CD4-positive, alpha-beta memory T cell (primary cell): ENCODE measurements at regions not wholly inside any gene's neighbourhood (a gene's known extent, or its start where the extent isn't known, plus 50 kb on each side); places are given as distances from the start of the nearest gene placed in this dataset.

Experiments used
- CTCF ChIA-PET: fragments of 350-600 bp; sonication (Branson Sonifier 250); formaldehyde crosslinking; loops from one replicate; lab custom pipeline; 2021; ENCODE audit warnings: inconsistent platforms; ENCODE audit not compliant: partially characterized antibody; lab: Charles Lee
- POLR2A ChIA-PET: fragments of 350-600 bp; sonication (Branson Sonifier 250); formaldehyde crosslinking; loops from one replicate; lab custom pipeline; 2021; ENCODE audit not compliant: partially characterized antibody; lab: Charles Lee
- DNase-seq, 5 donors: peaks; one replicate each; pipeline versions ENCODE4 v3.0.0 to v3.0.0-alpha.2; 2020 to 2022; ENCODE audit warnings: mixed read lengths in 1 of 5
- H3K27ac ChIP-seq: one replicate; pipeline ENCODE4 v1.7.0; 2013; ENCODE audit warnings: low read depth, low read length
- H3K27me3 ChIP-seq: 2 replicates; pipeline ENCODE4 v1.7.0; 2013; ENCODE audit warnings: mild to moderate bottlenecking, low read length, moderate library complexity; ENCODE audit not compliant: insufficient read depth
- H3K36me3 ChIP-seq: 2 replicates; pipeline ENCODE4 v1.7.0; 2013; ENCODE audit warnings: mild to moderate bottlenecking, low read length, moderate library complexity; ENCODE audit not compliant: insufficient read depth
- H3K4me1 ChIP-seq: 2 replicates; pipeline ENCODE4 v1.7.0; 2013; ENCODE audit warnings: mild to moderate bottlenecking, low read length, moderate library complexity; ENCODE audit not compliant: insufficient read depth
- H3K4me3 ChIP-seq, 2 donors: one replicate each; pipeline ENCODE4 v1.7.0; 2013; ENCODE audit warnings: low read length in 2 of 2, mild to moderate bottlenecking in 1 of 2
- H3K9me3 ChIP-seq, 2 donors: one replicate each; pipeline ENCODE4 v1.7.0; 2013; ENCODE audit warnings: low read length in 2 of 2, control low read depth in 1 of 2; ENCODE audit not compliant: control insufficient read depth in 1 of 2
- H3K27ac Mint-ChIP-seq, 7 donors: one replicate each; pipeline ENCODE4 v1.8.0; 2020 to 2021; ENCODE audit warnings: mixed read lengths in 7 of 7, mild to moderate bottlenecking in 6 of 7, inconsistent platforms in 3 of 7, moderate library complexity in 3 of 7
- H3K27me3 Mint-ChIP-seq, 2 donors: one replicate each; pipeline ENCODE4 v1.8.0; 2020 to 2021; ENCODE audit warnings: mixed read lengths in 2 of 2
- H3K36me3 Mint-ChIP-seq, 2 donors: one replicate each; pipeline ENCODE4 v1.8.0; 2020 to 2021; ENCODE audit warnings: mixed read lengths in 2 of 2, inconsistent platforms in 1 of 2, mild to moderate bottlenecking in 1 of 2
- H3K4me1 Mint-ChIP-seq, 4 donors: one replicate each; pipeline ENCODE4 v1.8.0; 2020 to 2021; ENCODE audit warnings: mixed read lengths in 4 of 4, mild to moderate bottlenecking in 1 of 4
- H3K4me3 Mint-ChIP-seq, 8 donors: one replicate each; pipeline ENCODE4 v1.8.0; 2020 to 2021; ENCODE audit warnings: mixed read lengths in 8 of 8, mild to moderate bottlenecking in 7 of 8, moderate library complexity in 6 of 8, inconsistent platforms in 3 of 8
- H3K9me3 Mint-ChIP-seq, 8 donors: one replicate each; pipeline ENCODE4 v1.8.0; 2020 to 2021; ENCODE audit warnings: mixed read lengths in 8 of 8, mild to moderate bottlenecking in 5 of 8, inconsistent platforms in 3 of 8, moderate library complexity in 1 of 8
- intact Hi-C: fragments of 100-400 bp; cut with micrococcal nuclease; formaldehyde crosslinking; loops from one replicate; pipeline ENCODE4 v1.15.1; 2023

GRCh38 chr14:100398044-100398443, 74.9 kb downstream of the SLC25A47 start:
- Mint-ChIP-seq H3K9me3 (no peaks in the 10 kb centered on the region), H3K27ac (no peak overlapping the region), H3K4me3 (no peak overlapping the region), H3K36me3 (peaks cover 0 to 23% of the 10 kb centered on the region in 2 donors), H3K4me1 (peaks cover 0 to 5% (median 4%) of the 10 kb centered on the region in 4 donors), H3K27me3 (no peaks in the 10 kb centered on the region)
- H3K27ac ChIP-seq, result no peak overlapping the region
- CTCF ChIA-PET, result interaction anchor here (1.8 to 3.1 kb wide), 2 partner anchors 13 to 247 kb away, joined by 5 to 12 read pairs; no protein-coding TSS in a partner anchor
- no peaks in the 10 kb centered on the region for H3K9me3 ChIP-seq
- no peaks in the 10 kb centered on the region for H3K36me3 ChIP-seq
- POLR2A ChIA-PET, result no interaction called here
- intact Hi-C loops, result no loop called here
- no peaks in the 10 kb centered on the region for H3K27me3 ChIP-seq
- no peaks in the 10 kb centered on the region for H3K4me1 ChIP-seq
- H3K4me3 ChIP-seq, result no peak overlapping the region
- no peak for DNase-seq

GRCh38 chr14:100399052-100399849, 76.1 kb downstream of the SLC25A47 start:
- no peaks in the 10 kb centered on the region for H3K36me3 ChIP-seq
- POLR2A ChIA-PET, result no interaction called here
- Mint-ChIP-seq H3K9me3 (no peaks in the 10 kb centered on the region), H3K36me3 (peaks cover 0 to 20% of the 10 kb centered on the region in 2 donors), H3K4me3 (no peak overlapping the region), H3K4me1 (peaks cover 0 to 10% (median 3%) of the 10 kb centered on the region in 4 donors), H3K27ac (peak overlapping the region in 3 of 7 donors; percentile 19 to 78 (median 75)), H3K27me3 (no peaks in the 10 kb centered on the region)
- intact Hi-C loops, result no loop called here
- no peak overlapping the region for H3K4me3 ChIP-seq
- H3K4me1 ChIP-seq, result peaks cover 1% of the 10 kb centered on the region
- H3K9me3 ChIP-seq, result no peaks in the 10 kb centered on the region
- no peak overlapping the region for H3K27ac ChIP-seq
- H3K27me3 ChIP-seq, result no peaks in the 10 kb centered on the region
- CTCF ChIA-PET, result interaction anchor here (1.8 to 3.1 kb wide), 2 partner anchors 14 to 246 kb away, joined by 5 to 12 read pairs; no protein-coding TSS in a partner anchor
- DNase-seq, result no peak

GRCh38 chr14:100400115-100400514, 77.0 kb downstream of the SLC25A47 start:
- Histone ChIP-seq H3K36me3 (no peaks in the 10 kb centered on the region), H3K27ac (no peak overlapping the region), H3K9me3 (no peaks in the 10 kb centered on the region), H3K4me3 (no peak overlapping the region), H3K27me3 (no peaks in the 10 kb centered on the region), H3K4me1 (peaks cover 7% of the 10 kb centered on the region)
- DNase-seq, result no peak
- H3K4me1 Mint-ChIP-seq, result peaks cover 0 to 17% (median 8%) of the 10 kb centered on the region in 4 donors
- H3K36me3 Mint-ChIP-seq, result peaks cover 0 to 20% of the 10 kb centered on the region in 2 donors
- no peak overlapping the region for H3K4me3 Mint-ChIP-seq
- ChIA-PET POLR2A (no interaction called here), CTCF (interaction anchor here (3.1 kb wide), 1 partner anchor 15 kb away, joined by 12 read pairs; no protein-coding TSS in a partner anchor)
- H3K27me3 Mint-ChIP-seq, result no peaks in the 10 kb centered on the region
- no peaks in the 10 kb centered on the region for H3K9me3 Mint-ChIP-seq
- intact Hi-C loops, result no loop called here
- H3K27ac Mint-ChIP-seq, result peak overlapping the region in 1 of 7 donors; percentile 20

GRCh38 chr14:100401031-100401692, 78.0 kb downstream of the SLC25A47 start:
- Mint-ChIP-seq H3K36me3 (peaks cover 0 to 20% of the 10 kb centered on the region in 2 donors), H3K27me3 (no peaks in the 10 kb centered on the region), H3K4me1 (peaks cover 8 to 26% (median 14%) of the 10 kb centered on the region in 4 donors), H3K4me3 (no peak overlapping the region), H3K9me3 (no peaks in the 10 kb centered on the region), H3K27ac (peak overlapping the region in 3 of 7 donors; percentile 13 to 47 (median 27))
- ChIA-PET POLR2A (no interaction called here), CTCF (no interaction called here)
- no peaks in the 10 kb centered on the region for H3K36me3 ChIP-seq
- peaks cover 16% of the 10 kb centered on the region for H3K4me1 ChIP-seq
- H3K9me3 ChIP-seq, result no peaks in the 10 kb centered on the region
- DNase-seq, result no peak
- H3K27ac ChIP-seq, result no peak overlapping the region
- intact Hi-C loops, result no loop called here
- no peaks in the 10 kb centered on the region for H3K27me3 ChIP-seq
- H3K4me3 ChIP-seq, result no peak overlapping the region

GRCh38 chr14:100401792-100402191, 78.7 kb downstream of the SLC25A47 start:
- no peaks in the 10 kb centered on the region for H3K9me3 Mint-ChIP-seq
- peaks cover 0 to 15% of the 10 kb centered on the region in 2 donors for H3K36me3 Mint-ChIP-seq
- H3K27ac ChIP-seq, result no peak overlapping the region
- POLR2A ChIA-PET, result no interaction called here
- DNase-seq, result no peak
- peak overlapping the region in 1 of 8 donors; percentile 27 for H3K4me3 Mint-ChIP-seq
- intact Hi-C loops, result no loop called here
- no peaks in the 10 kb centered on the region for H3K27me3 Mint-ChIP-seq
- H3K4me3 ChIP-seq, result no peak overlapping the region
- peaks cover 14 to 32% (median 21%) of the 10 kb centered on the region in 4 donors for H3K4me1 Mint-ChIP-seq
- CTCF ChIA-PET, result interaction anchor here (0.8 to 1.3 kb wide), 3 partner anchors 17 to 254 kb away, joined by 3 to 6 read pairs (median 4); no protein-coding TSS in a partner anchor
- H3K4me1 ChIP-seq, result peaks cover 23% of the 10 kb centered on the region
- no peaks in the 10 kb centered on the region for H3K27me3 ChIP-seq
- H3K27ac Mint-ChIP-seq, result peak overlapping the region in 2 of 7 donors; percentile 1 to 27
- H3K36me3 ChIP-seq, result no peaks in the 10 kb centered on the region
- no peaks in the 10 kb centered on the region for H3K9me3 ChIP-seq

GRCh38 chr14:100402631-100403030, 79.5 kb downstream of the SLC25A47 start:
- Mint-ChIP-seq H3K9me3 (no peaks in the 10 kb centered on the region), H3K27me3 (no peaks in the 10 kb centered on the region), H3K4me3 (no peak overlapping the region), H3K27ac (no peak overlapping the region), H3K4me1 (peaks cover 23 to 41% (median 27%) of the 10 kb centered on the region in 4 donors), H3K36me3 (peaks cover 0 to 8% of the 10 kb centered on the region in 2 donors)
- no peak for DNase-seq
- no peak overlapping the region for H3K4me3 ChIP-seq
- no peaks in the 10 kb centered on the region for H3K27me3 ChIP-seq
- intact Hi-C loops, result no loop called here
- H3K27ac ChIP-seq, result no peak overlapping the region
- ChIA-PET POLR2A (no interaction called here), CTCF (interaction anchor here (0.8 to 1.3 kb wide), 3 partner anchors 17 to 254 kb away, joined by 3 to 6 read pairs (median 4); no protein-coding TSS in a partner anchor)
- H3K9me3 ChIP-seq, result no peaks in the 10 kb centered on the region
- no peaks in the 10 kb centered on the region for H3K36me3 ChIP-seq
- peaks cover 31% of the 10 kb centered on the region for H3K4me1 ChIP-seq

- H3K4me1 Mint-ChIP-seq, result peaks cover 27 to 45% (median 30%) of the 10 kb centered on the region in 4 donors
Measured at GRCh38 chr14:100403105-100403504, 80.0 kb downstream of the SLC25A47 start.

More at GRCh38 chr14:100403105-100403504, 80.0 kb downstream of the SLC25A47 start:
- ChIA-PET CTCF (interaction anchor here (1.0 to 1.3 kb wide), 3 partner anchors 18 to 243 kb away, joined by 3 to 6 read pairs (median 4); no protein-coding TSS in a partner anchor), POLR2A (no interaction called here)
- Histone ChIP-seq H3K9me3 (no peaks in the 10 kb centered on the region), H3K27ac (no peak overlapping the region), H3K4me1 (peaks cover 33% of the 10 kb centered on the region), H3K4me3 (no peak overlapping the region), H3K27me3 (no peaks in the 10 kb centered on the region), H3K36me3 (no peaks in the 10 kb centered on the region)
- intact Hi-C loops, result no loop called here
- DNase-seq, result no peak
- Mint-ChIP-seq H3K27me3 (no peaks in the 10 kb centered on the region), H3K36me3 (peaks cover 0 to 8% of the 10 kb centered on the region in 2 donors), H3K27ac (peak overlapping the region in 1 of 7 donors; percentile 71), H3K4me3 (no peak overlapping the region), H3K9me3 (no peaks in the 10 kb centered on the region)
